H9 (cell line): ENCODE measurements at regions not wholly inside any gene's neighbourhood (a gene's known extent, or its start where the extent isn't known, plus 50 kb on each side); places are given as distances from the start of the nearest gene placed in this dataset.

Source experiments
- DNase-seq: peaks from one replicate; pipeline ENCODE4 v3.0.0-alpha.2; 2017
- H2AFZ ChIP-seq: one replicate; pipeline ENCODE4 v1.6.1; 2013; ENCODE audit warnings: mild to moderate bottlenecking, low read length, control low read depth, moderate library complexity
- H2AK5ac ChIP-seq: 2 replicates; pipeline ENCODE4 v1.6.1; 2013; ENCODE audit warnings: low read length, control low read depth, mixed read lengths; ENCODE audit not compliant: insufficient read length
- H2BK120ac ChIP-seq: one replicate; pipeline ENCODE4 v1.6.1; 2013; ENCODE audit warnings: low read depth, mild to moderate bottlenecking, low read length, control low read depth, inconsistent platforms; ENCODE audit not compliant: poor library complexity, severe bottlenecking
- H2BK12ac ChIP-seq: 2 replicates; pipeline ENCODE4 v1.6.1; 2013; ENCODE audit warnings: low read length, control low read depth, mixed read lengths, low read depth; ENCODE audit not compliant: insufficient read length
- H2BK15ac ChIP-seq: 2 replicates; pipeline ENCODE4 v1.6.1; 2013; ENCODE audit warnings: low read depth, low read length, control low read depth
- H2BK20ac ChIP-seq: one replicate; pipeline ENCODE4 v1.6.1; 2013; ENCODE audit warnings: low read depth, mild to moderate bottlenecking, low read length, control low read depth, inconsistent platforms; ENCODE audit not compliant: poor library complexity, severe bottlenecking
- H2BK5ac ChIP-seq: 2 replicates; pipeline ENCODE4 v1.6.1; 2013; ENCODE audit warnings: low read length, control low read depth, mixed read lengths; ENCODE audit not compliant: insufficient read length
- H3K14ac ChIP-seq: 2 replicates; pipeline ENCODE4 v1.6.1; 2013; ENCODE audit warnings: low read length, control low read depth; ENCODE audit not compliant: insufficient read depth
- H3K18ac ChIP-seq: 2 replicates; pipeline ENCODE4 v1.6.1; 2013; ENCODE audit warnings: low read depth, mild to moderate bottlenecking, mixed read lengths, low read length, control low read depth; ENCODE audit not compliant: insufficient read length
- H3K23ac ChIP-seq: 2 replicates; pipeline ENCODE4 v1.6.1; 2013; ENCODE audit warnings: low read length, control low read depth, mixed read lengths, low read depth; ENCODE audit not compliant: insufficient read length
- H3K23me2 ChIP-seq: 2 replicates; pipeline ENCODE4 v1.6.1; 2013; ENCODE audit warnings: low read depth, mild to moderate bottlenecking, mixed read lengths, low read length, control low read depth; ENCODE audit not compliant: insufficient read length, poor library complexity, severe bottlenecking
- H3K27ac ChIP-seq: 2 replicates; pipeline ENCODE4 v1.5.1; 2013; ENCODE audit warnings: low read length, control low read depth, mixed read lengths, low read depth; ENCODE audit not compliant: insufficient read length
- H3K27me3 ChIP-seq: 2 replicates; pipeline ENCODE4 v1.6.1; 2013; ENCODE audit warnings: low read length, control low read depth, inconsistent platforms; ENCODE audit not compliant: insufficient read depth
- H3K4ac ChIP-seq: 2 replicates; pipeline ENCODE4 v1.6.1; 2013; ENCODE audit warnings: low read depth, mild to moderate bottlenecking, control low read depth, inconsistent platforms, low read length, moderate library complexity
- H3K4me1 ChIP-seq: 2 replicates; pipeline ENCODE4 v1.6.1; 2013; ENCODE audit warnings: low read length, control low read depth, inconsistent platforms; ENCODE audit not compliant: insufficient read depth
- H3K4me2 ChIP-seq: 2 replicates; pipeline ENCODE4 v1.6.1; 2013; ENCODE audit warnings: low read length, control low read depth, mixed read lengths; ENCODE audit not compliant: insufficient read length, insufficient read depth
- H3K56ac ChIP-seq: 2 replicates; pipeline ENCODE4 v1.6.1; 2013; ENCODE audit warnings: low read depth, mild to moderate bottlenecking, mixed read lengths, low read length, control low read depth; ENCODE audit not compliant: insufficient read length
- H3K79me1 ChIP-seq: 2 replicates; pipeline ENCODE4 v1.6.1; 2013; ENCODE audit warnings: low read depth, mild to moderate bottlenecking, moderate library complexity, low read length, control low read depth, inconsistent platforms; ENCODE audit not compliant: insufficient read depth, poor library complexity, severe bottlenecking
- H3K79me2 ChIP-seq: 2 replicates; pipeline ENCODE4 v1.6.1; 2013; ENCODE audit warnings: low read length, control low read depth, inconsistent platforms; ENCODE audit not compliant: insufficient read depth
- H3K9ac ChIP-seq: 2 replicates; pipeline ENCODE4 v1.6.1; 2013; ENCODE audit warnings: low read length, control low read depth, mixed read lengths; ENCODE audit not compliant: insufficient read length; ENCODE audit errors: extremely low read depth
- H3K9me3 ChIP-seq: one replicate; pipeline ENCODE4 v1.6.1; 2013; ENCODE audit warnings: low read depth, low read length, inconsistent platforms; ENCODE audit not compliant: control insufficient read depth
- H3T11ph ChIP-seq: one replicate; pipeline ENCODE4 v1.6.1; 2013; ENCODE audit warnings: mild to moderate bottlenecking, low read length, control low read depth, inconsistent platforms
- H4K20me1 ChIP-seq: one replicate; pipeline ENCODE4 v1.6.1; 2013; ENCODE audit not compliant: control insufficient read depth, insufficient read length, insufficient read depth
- H4K5ac ChIP-seq: 2 replicates; pipeline ENCODE4 v1.6.1; 2013; ENCODE audit warnings: low read depth, mild to moderate bottlenecking, mixed read lengths, low read length, control low read depth; ENCODE audit not compliant: insufficient read length
- H4K8ac ChIP-seq: replicated peaks from 2 replicates; pipeline ENCODE4 v1.6.1; 2013; ENCODE audit warnings: low read length, control low read depth, mixed read lengths, low read depth; ENCODE audit not compliant: insufficient read length
- H4K91ac ChIP-seq: 2 replicates; pipeline ENCODE4 v1.6.1; 2013; ENCODE audit warnings: low read depth, mild to moderate bottlenecking, moderate library complexity, mixed read lengths, low read length, control low read depth; ENCODE audit not compliant: insufficient read length
- H3K27ac Mint-ChIP-seq, 3 experiments: 2 replicates in 2 of 3; 3 replicates in 1 of 3; pipeline ENCODE4 v1.8.0; 2020 to 2021; ENCODE audit warnings: mixed read lengths in 3 of 3, mild to moderate bottlenecking in 1 of 3, moderate library complexity in 1 of 3
- H3K27me3 Mint-ChIP-seq: 2 replicates; pipeline ENCODE4 v1.8.0; 2021; ENCODE audit warnings: low read depth, mild to moderate bottlenecking, moderate library complexity, mixed read lengths
- H3K36me3 Mint-ChIP-seq, 3 experiments: 2 replicates in 2 of 3; 3 replicates in 1 of 3; pipeline ENCODE4 v1.8.0; 2020 to 2021; ENCODE audit warnings: low read depth in 3 of 3, mixed read lengths in 3 of 3; ENCODE audit not compliant: insufficient read depth in 1 of 3
- H3K4me1 Mint-ChIP-seq, 2 experiments: 2 replicates each; pipeline ENCODE4 v1.8.0; 2020; ENCODE audit warnings: mixed read lengths in 2 of 2
- H3K4me3 Mint-ChIP-seq, 2 experiments: 2 replicates in 1 of 2; 3 replicates in 1 of 2; pipeline ENCODE4 v1.8.0; 2020 to 2021; ENCODE audit warnings: mild to moderate bottlenecking in 2 of 2, mixed read lengths in 2 of 2, moderate library complexity in 1 of 2
- H3K9me3 Mint-ChIP-seq, 2 experiments: 2 replicates in 1 of 2; 3 replicates in 1 of 2; pipeline ENCODE4 v1.8.0; 2020; ENCODE audit warnings: mild to moderate bottlenecking in 2 of 2, mixed read lengths in 2 of 2, moderate library complexity in 1 of 2
- CTCF ChIP-seq: fragments of 200-600 bp; sonication (generic); conservative IDR thresholded peaks from 3 replicates; pipeline ENCODE4 v1.8.0; 2021; ENCODE audit warnings: antibody characterized with exemption, mild to moderate bottlenecking
- WGBS: extraction: QIAGEN DNeasy Blood & Tissue Kit; methylation state at CpG from one replicate; pipeline ENCODE4 v1.1.7; 2013; ENCODE audit warnings: missing lambda C conversion rate, low lambda C conversion rate, mixed read lengths; ENCODE audit not compliant: insufficient read length; ENCODE audit errors: extremely low coverage; 5-methylcytosine and 5-hydroxymethylcytosine counted together

GRCh38 chr6:14031516-14031915 is 86.1 kb upstream of the CD83 start:
- H3K79me1 ChIP-seq = no peaks in the 10 kb centered on the region
- no peaks in the 10 kb centered on the region for H3K79me2 ChIP-seq
- H4K5ac ChIP-seq = no peak overlapping the region
- H3K23ac ChIP-seq = no peak overlapping the region
- Mint-ChIP-seq H3K4me3 (no peak overlapping the region), H3K27ac (no peak overlapping the region), H3K4me1 (peaks cover 16 to 18% of the 10 kb centered on the region in 2 experiments), H3K27me3 (peaks cover 8% of the 10 kb centered on the region), H3K36me3 (peaks cover 0 to 15% (median 0%) of the 10 kb centered on the region in 3 experiments; a peak in 3 of 7 replicates), H3K9me3 (peaks cover 0 to 5% of the 10 kb centered on the region in 2 experiments; a peak in 3 of 5 replicates)
- no peak overlapping the region for H3K18ac ChIP-seq
- H3K9me3 ChIP-seq = no peaks in the 10 kb centered on the region
- no peak overlapping the region for H2BK20ac ChIP-seq
- no peak overlapping the region for H2BK12ac ChIP-seq
- no peak overlapping the region for H2AK5ac ChIP-seq
- peaks cover 12% of the 10 kb centered on the region; the same call in 1 of the 2 replicates for H3K4me1 ChIP-seq
- no peak overlapping the region for H3K9ac ChIP-seq
- H3K27ac ChIP-seq = no peak overlapping the region
- no peak overlapping the region for H4K8ac ChIP-seq
- H2BK120ac ChIP-seq = no peak overlapping the region
- no peak for TF ChIP-seq CTCF
- no peak overlapping the region for H3K4me2 ChIP-seq
- H3K27me3 ChIP-seq = no peaks in the 10 kb centered on the region
- H3K23me2 ChIP-seq = no peaks in the 10 kb centered on the region
- WGBS = no CpG with 5 or more reads among the region's 4 CpGs
- H2BK15ac ChIP-seq = no peak overlapping the region
- H3T11ph ChIP-seq = no peak overlapping the region
- no peak overlapping the region for H2AFZ ChIP-seq
- H3K56ac ChIP-seq = no peak overlapping the region
- no peak overlapping the region for H4K91ac ChIP-seq
- no peaks in the 10 kb centered on the region for H4K20me1 ChIP-seq
- no peak overlapping the region for H2BK5ac ChIP-seq
- no peak overlapping the region for H3K14ac ChIP-seq
- H3K4ac ChIP-seq = no peak overlapping the region
- no peak for DNase-seq
